SK-N-SH treated with all-trans-retinoic acid at 6 μM for 48 hours (cell line): ENCODE measurements at regions not wholly inside any gene's neighbourhood (a gene's known extent, or its start where the extent isn't known, plus 50 kb on each side); places are given as distances from the start of the nearest gene placed in this dataset.

ENCODE experiments used
- ATAC-seq: fragments of 200-7000 bp; cut with Tn5 transposase; 3 replicates; pipeline ENCODE4 v1.9.1; 2020; ENCODE audit warnings: mild to moderate bottlenecking, moderate library complexity
- CREB5 ChIP-seq: fragments of 250-450 bp; sonication (Bioruptor Pico); IDR thresholded peaks from 2 replicates; pipeline ENCODE4 v1.5.1; 2020; ENCODE audit warnings: low read depth, mild to moderate bottlenecking, moderate library complexity
- ESRRG ChIP-seq: fragments of 250-450 bp; sonication (Bioruptor Pico); IDR thresholded peaks from 2 replicates; pipeline ENCODE4 v1.6.1; 2021; ENCODE audit warnings: mild to moderate bottlenecking
- GLIS3 ChIP-seq: fragments of 250-450 bp; sonication (Bioruptor Pico); IDR thresholded peaks from 2 replicates; pipeline ENCODE4 v1.5.0; 2020; ENCODE audit warnings: mild to moderate bottlenecking, moderate library complexity
- ISL1 ChIP-seq: fragments of 250-450 bp; sonication (Bioruptor Pico); IDR thresholded peaks from 2 replicates; pipeline ENCODE4 v2.1.2; 2022; ENCODE audit warnings: mild to moderate bottlenecking, moderate library complexity
- OSR1 ChIP-seq: fragments of 250-450 bp; sonication (Bioruptor Pico); IDR thresholded peaks from 2 replicates; pipeline ENCODE4 v1.8.0; 2022; ENCODE audit warnings: moderate library complexity, mild to moderate bottlenecking, inconsistent platforms
- PATZ1 ChIP-seq: fragments of 250-450 bp; sonication (Bioruptor Pico); IDR thresholded peaks from 2 replicates; pipeline ENCODE4 v1.8.0; 2020; ENCODE audit warnings: mild to moderate bottlenecking, moderate library complexity, borderline replicate concordance
- POU6F1 ChIP-seq: fragments of 250-450 bp; sonication (Bioruptor Pico); IDR thresholded peaks from 2 replicates; pipeline ENCODE4 v1.8.0; 2021; ENCODE audit warnings: low read depth, mild to moderate bottlenecking, moderate library complexity, borderline replicate concordance
- PPARA ChIP-seq: fragments of 250-450 bp; sonication (Bioruptor Pico); IDR thresholded peaks from 2 replicates; pipeline ENCODE4 v1.5.0; 2020; ENCODE audit warnings: mild to moderate bottlenecking, borderline replicate concordance
- RARB ChIP-seq: fragments of 250-450 bp; sonication (Bioruptor Pico); IDR thresholded peaks from 2 replicates; pipeline ENCODE4 v1.8.0; 2021; ENCODE audit warnings: mild to moderate bottlenecking, moderate library complexity
- SNAI2 ChIP-seq: fragments of 250-450 bp; sonication (Bioruptor Pico); IDR thresholded peaks from 2 replicates; pipeline ENCODE4 v1.5.0; 2020; ENCODE audit warnings: mild to moderate bottlenecking, moderate library complexity
- TOX ChIP-seq: fragments of 250-450 bp; sonication (Bioruptor Pico); IDR thresholded peaks from 2 replicates; pipeline ENCODE4 v1.8.0; 2021; ENCODE audit warnings: mild to moderate bottlenecking, moderate library complexity, borderline replicate concordance
- TSHZ2 ChIP-seq: fragments of 250-450 bp; sonication (Bioruptor Pico); IDR thresholded peaks from 2 replicates; pipeline ENCODE4 v1.5.0; 2020; ENCODE audit warnings: mild to moderate bottlenecking, moderate library complexity
- ZC3H10 ChIP-seq: fragments of 250-450 bp; sonication (Bioruptor Pico); IDR thresholded peaks from 2 replicates; pipeline ENCODE4 v1.5.1; 2021; ENCODE audit warnings: mild to moderate bottlenecking, moderate library complexity
- ZFP3 ChIP-seq: fragments of 250-450 bp; sonication (Bioruptor Pico); IDR thresholded peaks from 2 replicates; pipeline ENCODE4 v1.5.0; 2020; ENCODE audit warnings: mild to moderate bottlenecking, moderate library complexity
- ZFP30 ChIP-seq: fragments of 450-650 bp; formaldehyde crosslinking; IDR thresholded peaks from 2 replicates; pipeline ENCODE4 v1.5.0; 2022; ENCODE audit warnings: mild to moderate bottlenecking, moderate library complexity
- ZNF565 ChIP-seq: fragments of 450-650 bp; formaldehyde crosslinking; conservative IDR thresholded peaks from 2 replicates; pipeline ENCODE4 v1.5.0; 2020; ENCODE audit warnings: low read depth, mild to moderate bottlenecking, moderate library complexity
- ZNF70 ChIP-seq: fragments of 450-650 bp; formaldehyde crosslinking; IDR thresholded peaks from 2 replicates; pipeline ENCODE4 v1.5.0; 2020; ENCODE audit warnings: mild to moderate bottlenecking, moderate library complexity

- no peak for TF ChIP-seq POU6F1 (CRISPR knock-in tag)
- no peak for TF ChIP-seq ZNF70 (CRISPR knock-in tag)
- no peak for TF ChIP-seq ZFP30 (CRISPR knock-in tag)
- no peak for TF ChIP-seq TSHZ2
- TF ChIP-seq ZC3H10 (CRISPR knock-in tag): no peak
- TF ChIP-seq OSR1 (CRISPR knock-in tag): no peak
- no peak for TF ChIP-seq GLIS3
- TF ChIP-seq RARB (CRISPR knock-in tag): no peak
Observed at GRCh38 chr9:107969141-107969540, 479.6 kb upstream of the KLF4 start (continued).

- no peak for ATAC-seq
- TF ChIP-seq GLIS3 (no peak), ZFP30 (CRISPR knock-in tag) (no peak), ZNF70 (CRISPR knock-in tag) (no peak), TSHZ2 (no peak), ZC3H10 (CRISPR knock-in tag) (no peak)
- TF ChIP-seq, all 23 proteins: peak for 0
Observed at GRCh38 chr9:107963246-107963645, 473.7 kb upstream of the KLF4 start.

GRCh38 chr9:107960916-107961315, 471.3 kb upstream of the KLF4 start:
- TF ChIP-seq ZFP3 (CRISPR knock-in tag) (no peak), ZFP30 (CRISPR knock-in tag) (no peak), ZNF565 (no peak), TOX (no peak), SNAI2 (CRISPR knock-in tag) (no peak), POU6F1 (CRISPR knock-in tag) (no peak), ZC3H10 (CRISPR knock-in tag) (no peak), GLIS3 (no peak), TSHZ2 (no peak), PATZ1 (CRISPR knock-in tag) (no peak), ISL1 (CRISPR knock-in tag) (no peak), PPARA (CRISPR knock-in tag) (no peak), ESRRG (no peak), CREB5 (CRISPR knock-in tag) (no peak)
- no peak for ATAC-seq
